HCT116 (cell line): ENCODE measurements at regions not wholly inside any gene's neighbourhood (a gene's known extent, or its start where the extent isn't known, plus 50 kb on each side); places are given as distances from the start of the nearest gene placed in this dataset.

Experiments
- ATAC-seq: fragments of 200-7000 bp; cut with Tn5 transposase; 2 replicates; pipeline ENCODE4 v1.9.1; 2020; ENCODE audit warnings: mild to moderate bottlenecking, moderate library complexity
- BruUV-seq: library from RNA; stranded (reverse); fragments of 400-500 nt; replicated peaks from 2 replicates; lab custom pipeline; 2021; lab: Mats Ljungman, UMichigan
- CTCF ChIA-PET: fragments of 300-600 bp; sonication (Branson Sonifier 250); formaldehyde crosslinking; loops from one replicate; lab custom pipeline; 2021; ENCODE audit warnings: antibody characterized with exemption; lab: Charles Lee
- POLR2A ChIA-PET: fragments of 300-600, 350-600 bp; sonication (Branson Sonifier 250); formaldehyde crosslinking; loops from one replicate; lab custom pipeline; 2021; ENCODE audit warnings: antibody characterized with exemption; lab: Charles Lee
- RAD21 ChIA-PET, 2 experiments: fragments of 300-600 bp; sonication (Branson Sonifier 250); formaldehyde crosslinking; loops; one replicate each; lab custom pipeline; 2023; ENCODE audit warnings: low total read pairs in 2 of 2; ENCODE audit not compliant: uncharacterized antibody in 2 of 2, unreplicated experiment in 2 of 2, low non-redundant PET in 1 of 2; lab: Charles Lee
- DNase-seq: peaks from one replicate; pipeline ENCODE4 v3.0.0-alpha.2; 2010; ENCODE audit warnings: low read depth, low spot score
- H2AFZ ChIP-seq: fragments of 200-600 bp; shearing (Covaris generic), sonication (generic); 2 replicates; pipeline ENCODE4 v1.6.1; 2017; ENCODE audit warnings: low read depth, mixed run types, mixed read lengths, antibody characterized with exemption, low read length; ENCODE audit not compliant: poor library complexity, severe bottlenecking
- H3K27ac ChIP-seq: 2 replicates; pipeline ENCODE4 v1.5.1; 2012; ENCODE audit warnings: low read depth, low read length
- H3K27me3 ChIP-seq: fragments of 200-600 bp; sonication (generic); 2 replicates; pipeline ENCODE4 v1.6.1; 2016; ENCODE audit warnings: mixed run types, low read length, mixed read lengths; ENCODE audit not compliant: insufficient read depth
- H3K36me3 ChIP-seq, 2 experiments: fragments of 200-500 bp in 1 of 2; fragments of 200-600 bp in 1 of 2; sonication (Bioruptor generic) in 1 of 2; sonication (generic) in 1 of 2; 2 replicates each; pipeline versions ENCODE4 v1.5.1 to v1.6.1; 2014 to 2016; ENCODE audit warnings: low read length in 2 of 2, inconsistent platforms in 1 of 2, mixed read lengths in 1 of 2, mixed run types in 1 of 2; ENCODE audit not compliant: insufficient read depth in 2 of 2, control insufficient read depth in 1 of 2
- H3K4me1 ChIP-seq, 2 experiments: fragments of 200-600 bp in 1 of 2; sonication (generic) in 1 of 2; 2 replicates each; pipeline versions ENCODE4 v1.5.1 to v1.6.1; 2012 to 2017; ENCODE audit warnings: low read length in 2 of 2, inconsistent platforms in 1 of 2, mild to moderate bottlenecking in 1 of 2, mixed read lengths in 1 of 2, mixed run types in 1 of 2, moderate library complexity in 1 of 2; ENCODE audit not compliant: insufficient read depth in 2 of 2, control insufficient read depth in 1 of 2
- H3K4me2 ChIP-seq: fragments of 200-600 bp; sonication (generic); 2 replicates; pipeline ENCODE4 v1.6.1; 2017; ENCODE audit warnings: mixed run types, low read length, mixed read lengths
- H3K4me3 ChIP-seq, 2 experiments: fragments of 200-600 bp in 1 of 2; sonication (generic) in 1 of 2; replicated peaks in 1 of 2; 2 replicates each; pipeline ENCODE4 v1.5.1; 2011 to 2016; ENCODE audit warnings: low read length in 2 of 2, control low read depth in 1 of 2, low read depth in 1 of 2, mild to moderate bottlenecking in 1 of 2, mixed read lengths in 1 of 2, mixed run types in 1 of 2
- H3K79me2 ChIP-seq: fragments of 200-600 bp; sonication (generic); 2 replicates; pipeline ENCODE4 v1.6.1; 2017; ENCODE audit warnings: mild to moderate bottlenecking, mixed run types, low read length, moderate library complexity, mixed read lengths; ENCODE audit not compliant: insufficient read depth
- H3K9ac ChIP-seq: fragments of 200-600 bp; sonication (generic); 2 replicates; pipeline ENCODE4 v1.6.1; 2016; ENCODE audit warnings: low read length, mixed read lengths
- H3K9me2 ChIP-seq: fragments of 200-600 bp; sonication (generic), shearing (Covaris generic); 2 replicates; pipeline ENCODE4 v1.6.1; 2017; ENCODE audit warnings: mixed run types, mild to moderate bottlenecking, moderate library complexity; ENCODE audit not compliant: insufficient read depth
- H3K9me3 ChIP-seq, 2 experiments: fragments of 200-500 bp in 1 of 2; fragments of 200-600 bp in 1 of 2; sonication (Bioruptor generic) in 1 of 2; sonication (generic) in 1 of 2; 2 replicates each; pipeline ENCODE4 v1.6.1; 2014 to 2017; ENCODE audit warnings: low read length in 2 of 2, mixed read lengths in 2 of 2, inconsistent platforms in 1 of 2, low read depth in 1 of 2, mild to moderate bottlenecking in 1 of 2, mixed run types in 1 of 2, moderate library complexity in 1 of 2; ENCODE audit not compliant: control insufficient read depth in 1 of 2, insufficient read depth in 1 of 2
- H4K20me1 ChIP-seq: fragments of 200-600 bp; sonication (generic), shearing (Covaris generic); 2 replicates; pipeline ENCODE4 v1.6.1; 2017; ENCODE audit warnings: mixed run types, mild to moderate bottlenecking, moderate library complexity; ENCODE audit not compliant: insufficient read depth
- CBX3 ChIP-seq: IDR thresholded peaks from 2 replicates; pipeline ENCODE4 v1.6.1; 2012; ENCODE audit warnings: low read depth
- CEBPB ChIP-seq: IDR thresholded peaks from 2 replicates; pipeline ENCODE4 v1.6.1; 2012; ENCODE audit warnings: low read depth
- EGR1 ChIP-seq: IDR thresholded peaks from 2 replicates; pipeline ENCODE4 v1.6.1; 2012; ENCODE audit warnings: low read depth
- SIN3A ChIP-seq: IDR thresholded peaks from 2 replicates; pipeline ENCODE4 v1.6.1; 2012; ENCODE audit warnings: low read depth
- SP1 ChIP-seq: IDR thresholded peaks from 2 replicates; pipeline ENCODE4 v1.6.1; 2012; ENCODE audit warnings: low read depth
- SRF ChIP-seq: IDR thresholded peaks from 2 replicates; pipeline ENCODE4 v1.6.1; 2012; ENCODE audit warnings: low read depth
- TCF7L2 ChIP-seq: IDR thresholded peaks from 2 replicates; pipeline ENCODE4 v1.7.0; 2011; ENCODE audit warnings: borderline replicate concordance, inconsistent platforms; ENCODE audit not compliant: insufficient read depth, insufficient read length; ENCODE audit errors: extremely low read depth
- ZFX ChIP-seq: fragments of 450-650 bp; IDR thresholded peaks from 2 replicates; pipeline ENCODE4 v1.6.1; 2017
- intact Hi-C: fragments of 100-400 bp; cut with micrococcal nuclease; formaldehyde crosslinking; loops from 2 replicates; pipeline ENCODE4 v1.10.0; 2022
- TF ChIP-seq, protein P1 (sequence below): IDR thresholded peaks from 2 replicates; pipeline ENCODE4 v1.6.1; 2012; ENCODE audit warnings: low read depth
- TF ChIP-seq, protein P2 (sequence below), 3 experiments: fragments of 200-600 bp in 1 of 3; sonication (generic) in 1 of 3; IDR thresholded peaks in 2 of 3; conservative IDR thresholded peaks in 1 of 3; 2 replicates each; pipeline ENCODE4 v1.5.1; 2012 to 2017; ENCODE audit warnings: low read depth in 2 of 3, low read length in 2 of 3, antibody characterized with exemption in 1 of 3, borderline replicate concordance in 1 of 3, control low read depth in 1 of 3, mild to moderate bottlenecking in 1 of 3, mixed read lengths in 1 of 3, mixed run types in 1 of 3, moderate library complexity in 1 of 3; ENCODE audit not compliant: insufficient read depth in 1 of 3

DNA sequence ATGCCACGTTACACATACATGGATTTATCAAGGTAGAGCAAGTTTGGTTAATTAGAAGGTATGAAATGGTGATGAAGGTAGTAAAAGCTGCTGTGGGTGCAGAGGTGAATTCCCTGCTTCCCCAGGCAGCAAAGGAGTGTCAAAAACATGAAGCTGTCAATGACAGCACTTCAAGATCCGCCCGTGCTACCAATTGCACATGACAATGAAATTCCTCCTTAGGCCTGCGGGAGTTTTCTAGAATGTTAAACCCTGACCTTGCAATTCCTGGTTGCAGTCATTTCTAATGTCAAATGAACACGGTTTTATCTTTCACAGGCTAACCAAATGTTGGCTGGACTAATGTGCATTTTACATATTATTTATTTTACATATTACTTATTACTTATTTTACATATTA is 67.7 kb upstream of the LSM14A start:
- H3K9me2 ChIP-seq = no peaks in the 10 kb centered on the region
- H4K20me1 ChIP-seq = no peaks in the 10 kb centered on the region
- RAD21 ChIA-PET = no interaction called here
- H2AFZ ChIP-seq = no peak overlapping the region
- no TSS peak for BruUV-seq
- H3K9ac ChIP-seq = no peak overlapping the region
- no peak overlapping the region for H3K4me2 ChIP-seq
- no peaks in the 10 kb centered on the region for H3K79me2 ChIP-seq
- no peak overlapping the region for H3K4me3 ChIP-seq
- intact Hi-C loops = no loop called here
- DNase-seq = no peak
- CTCF ChIA-PET = interaction anchor here (1.4 to 3.1 kb wide), 2 partner anchors 8 to 327 kb away, joined by 4 to 21 read pairs; no protein-coding TSS in a partner anchor
- no peaks in the 10 kb centered on the region for H3K27me3 ChIP-seq
- H3K36me3 ChIP-seq = no peaks in the 10 kb centered on the region
- H3K27ac ChIP-seq = no peak overlapping the region
- ATAC-seq = no peak
- H3K9me3 ChIP-seq = no peaks in the 10 kb centered on the region
- TF ChIP-seq CEBPB (no peak), CBX3 (no peak), SIN3A (no peak), SRF (no peak), TCF7L2 (no peak)
- TF ChIP-seq, protein P1, sequence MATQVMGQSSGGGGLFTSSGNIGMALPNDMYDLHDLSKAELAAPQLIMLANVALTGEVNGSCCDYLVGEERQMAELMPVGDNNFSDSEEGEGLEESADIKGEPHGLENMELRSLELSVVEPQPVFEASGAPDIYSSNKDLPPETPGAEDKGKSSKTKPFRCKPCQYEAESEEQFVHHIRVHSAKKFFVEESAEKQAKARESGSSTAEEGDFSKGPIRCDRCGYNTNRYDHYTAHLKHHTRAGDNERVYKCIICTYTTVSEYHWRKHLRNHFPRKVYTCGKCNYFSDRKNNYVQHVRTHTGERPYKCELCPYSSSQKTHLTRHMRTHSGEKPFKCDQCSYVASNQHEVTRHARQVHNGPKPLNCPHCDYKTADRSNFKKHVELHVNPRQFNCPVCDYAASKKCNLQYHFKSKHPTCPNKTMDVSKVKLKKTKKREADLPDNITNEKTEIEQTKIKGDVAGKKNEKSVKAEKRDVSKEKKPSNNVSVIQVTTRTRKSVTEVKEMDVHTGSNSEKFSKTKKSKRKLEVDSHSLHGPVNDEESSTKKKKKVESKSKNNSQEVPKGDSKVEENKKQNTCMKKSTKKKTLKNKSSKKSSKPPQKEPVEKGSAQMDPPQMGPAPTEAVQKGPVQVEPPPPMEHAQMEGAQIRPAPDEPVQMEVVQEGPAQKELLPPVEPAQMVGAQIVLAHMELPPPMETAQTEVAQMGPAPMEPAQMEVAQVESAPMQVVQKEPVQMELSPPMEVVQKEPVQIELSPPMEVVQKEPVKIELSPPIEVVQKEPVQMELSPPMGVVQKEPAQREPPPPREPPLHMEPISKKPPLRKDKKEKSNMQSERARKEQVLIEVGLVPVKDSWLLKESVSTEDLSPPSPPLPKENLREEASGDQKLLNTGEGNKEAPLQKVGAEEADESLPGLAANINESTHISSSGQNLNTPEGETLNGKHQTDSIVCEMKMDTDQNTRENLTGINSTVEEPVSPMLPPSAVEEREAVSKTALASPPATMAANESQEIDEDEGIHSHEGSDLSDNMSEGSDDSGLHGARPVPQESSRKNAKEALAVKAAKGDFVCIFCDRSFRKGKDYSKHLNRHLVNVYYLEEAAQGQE = no peak
- TF ChIP-seq, all 23 proteins: peak for 0
- POLR2A ChIA-PET = no interaction called here
- H3K4me1 ChIP-seq = no peaks in the 10 kb centered on the region

DNA sequence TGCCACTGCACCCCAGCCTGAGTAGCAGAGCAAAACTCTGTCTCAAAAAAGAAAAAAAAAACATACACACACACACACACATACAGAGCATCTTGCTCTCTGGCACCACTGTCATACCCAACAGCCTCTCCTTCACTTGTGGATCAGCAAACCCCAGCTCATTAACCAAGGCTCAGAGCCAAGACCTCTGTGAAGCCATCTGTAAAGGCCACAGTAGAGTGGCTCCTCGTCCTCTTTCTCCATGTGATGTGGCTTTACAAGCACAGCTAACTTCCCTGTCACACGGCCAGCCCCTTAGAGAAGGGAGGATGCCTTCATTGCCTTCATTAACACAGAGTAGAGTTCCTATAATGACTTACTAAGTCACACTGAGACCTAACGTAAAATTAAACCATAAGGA is 62.7 kb upstream of the LSM14A start:
- Histone ChIP-seq H3K9me2 (no peaks in the 10 kb centered on the region), H2AFZ (no peak overlapping the region), H3K36me3 (no peaks in the 10 kb centered on the region), H3K79me2 (no peaks in the 10 kb centered on the region), H3K27ac (no peak overlapping the region), H3K4me1 (no peaks in the 10 kb centered on the region), H3K27me3 (no peaks in the 10 kb centered on the region), H3K9me3 (no peaks in the 10 kb centered on the region), H3K4me3 (no peak overlapping the region), H3K9ac (no peak overlapping the region), H4K20me1 (no peaks in the 10 kb centered on the region), H3K4me2 (no peak overlapping the region)
- ChIA-PET POLR2A (no interaction called here), RAD21 (no interaction called here), CTCF (no interaction called here)
- no peak for TF ChIP-seq EGR1
- TF ChIP-seq SP1 = no peak
- TF ChIP-seq, protein P1 = no peak
- TF ChIP-seq SIN3A = no peak
- TF ChIP-seq, protein P2, sequence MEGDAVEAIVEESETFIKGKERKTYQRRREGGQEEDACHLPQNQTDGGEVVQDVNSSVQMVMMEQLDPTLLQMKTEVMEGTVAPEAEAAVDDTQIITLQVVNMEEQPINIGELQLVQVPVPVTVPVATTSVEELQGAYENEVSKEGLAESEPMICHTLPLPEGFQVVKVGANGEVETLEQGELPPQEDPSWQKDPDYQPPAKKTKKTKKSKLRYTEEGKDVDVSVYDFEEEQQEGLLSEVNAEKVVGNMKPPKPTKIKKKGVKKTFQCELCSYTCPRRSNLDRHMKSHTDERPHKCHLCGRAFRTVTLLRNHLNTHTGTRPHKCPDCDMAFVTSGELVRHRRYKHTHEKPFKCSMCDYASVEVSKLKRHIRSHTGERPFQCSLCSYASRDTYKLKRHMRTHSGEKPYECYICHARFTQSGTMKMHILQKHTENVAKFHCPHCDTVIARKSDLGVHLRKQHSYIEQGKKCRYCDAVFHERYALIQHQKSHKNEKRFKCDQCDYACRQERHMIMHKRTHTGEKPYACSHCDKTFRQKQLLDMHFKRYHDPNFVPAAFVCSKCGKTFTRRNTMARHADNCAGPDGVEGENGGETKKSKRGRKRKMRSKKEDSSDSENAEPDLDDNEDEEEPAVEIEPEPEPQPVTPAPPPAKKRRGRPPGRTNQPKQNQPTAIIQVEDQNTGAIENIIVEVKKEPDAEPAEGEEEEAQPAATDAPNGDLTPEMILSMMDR (IDR thresholded peaks at IDR 0.05 in 2 of 3, conservative IDR thresholded peaks at IDR 0.05 in 1 of 3; ENCODE audit: borderline replicate concordance in 1 of 3, insufficient read depth in 1 of 3, low read depth in 2 of 3, low read length in 2 of 3) = no peak
- TF ChIP-seq ZFX = no peak
- BruUV-seq = no TSS peak
- DNase-seq (no peak), ATAC-seq (no peak)
- intact Hi-C loops = no loop called here
